ENCODE measurements at regions not wholly inside any gene's neighbourhood (a gene's known extent, or its start where the extent isn't known, plus 50 kb on each side); places are given as distances from the start of the nearest gene placed in this dataset.

- TF ChIP-seq CTCF (IDR thresholded peaks at IDR 0.05) (no peak), EZH2 (IDR thresholded peaks at IDR 0.05; ENCODE audit: borderline replicate concordance, insufficient read depth, low read depth, low read length, poor library complexity, severe bottlenecking) (no peak)
Measured at GRCh38 chr1:36738245-36738644, 255.5 kb upstream of the CSF3R start.

All from B cell (primary cell).